GM12878 (cell line): ENCODE measurements at regions not wholly inside any gene's neighbourhood (a gene's known extent, or its start where the extent isn't known, plus 50 kb on each side); places are given as distances from the start of the nearest gene placed in this dataset.

Experiments used
- ATAC-seq: fragments of 200-7000 bp; cut with Tn5 transposase; 3 replicates; pipeline ENCODE4 v1.9.1; 2020; ENCODE audit warnings: mild to moderate bottlenecking, moderate library complexity
- BruUV-seq: library from RNA; stranded (reverse); fragments of 400-500 nt; replicated peaks from 2 replicates; lab custom pipeline; 2021; lab: Mats Ljungman, UMichigan
- CTCF ChIA-PET: fragments of 300-600 bp; sonication (Branson Sonifier 250); formaldehyde crosslinking; extraction: SDS; loops from one replicate; lab custom pipeline; 2021; ENCODE audit warnings: inconsistent platforms; lab: Yijun Ruan, JAX
- POLR2A ChIA-PET: fragments of 350-600 bp; formaldehyde crosslinking; extraction: SDS; loops from one replicate; lab custom pipeline; 2021; ENCODE audit warnings: inconsistent platforms; lab: Charles Lee
- RAD21 ChIA-PET: fragments of 300-600 bp; sonication (Branson Sonifier 250); formaldehyde crosslinking; loops from one replicate; lab custom pipeline; 2023; ENCODE audit warnings: antibody characterized with exemption; ENCODE audit not compliant: unreplicated experiment; lab: Charles Lee
- SMC1A ChIA-PET: fragments of 300-600 bp; sonication (Branson Sonifier 250); formaldehyde crosslinking; loops from one replicate; lab custom pipeline; 2023; ENCODE audit not compliant: unreplicated experiment, uncharacterized antibody; lab: Charles Lee
- DNase-seq: peaks from one replicate; pipeline ENCODE4 v3.0.0-alpha.2; 2011; ENCODE audit warnings: low read depth, low spot score
- FAIRE-seq: peaks from 3 replicates; lab custom pipeline; 2011; peaks lifted over from hg19 to GRCh38; lab: Jason Lieb, UNC
- H2AFZ ChIP-seq: 2 replicates; pipeline ENCODE4 v1.6.0; 2011; ENCODE audit warnings: low read depth, low read length, control low read depth; ENCODE audit not compliant: control insufficient read depth
- H3K27ac ChIP-seq: 2 replicates; pipeline ENCODE4 v1.5.1; 2011; ENCODE audit warnings: control low read depth; ENCODE audit not compliant: control insufficient read depth, insufficient read depth
- H3K27me3 ChIP-seq, 2 experiments: replicated peaks in 1 of 2; 2 replicates each; pipeline versions ENCODE4 v1.6.0 to v1.6.1; 2011; ENCODE audit warnings: low read length in 1 of 2; ENCODE audit not compliant: control insufficient read depth in 2 of 2, insufficient read depth in 2 of 2
- H3K36me3 ChIP-seq, 2 experiments: 2 replicates each; pipeline ENCODE4 v1.5.1; 2011; ENCODE audit warnings: low read length in 1 of 2; ENCODE audit not compliant: control insufficient read depth in 2 of 2, insufficient read depth in 2 of 2
- H3K4me1 ChIP-seq: 2 replicates; pipeline ENCODE4 v1.6.1; 2011; ENCODE audit warnings: mild to moderate bottlenecking, low read length, moderate library complexity, mixed read lengths; ENCODE audit not compliant: control insufficient read depth, insufficient read depth
- H3K4me2 ChIP-seq: 2 replicates; pipeline ENCODE4 v1.6.0; 2011; ENCODE audit warnings: control low read depth; ENCODE audit not compliant: control insufficient read depth, insufficient read depth
- H3K4me3 ChIP-seq: fragments of 200-600 bp; sonication (generic); 2 replicates; pipeline ENCODE4 v1.5.1; 2016
- H3K79me2 ChIP-seq: 2 replicates; pipeline ENCODE4 v1.6.0; 2011; ENCODE audit warnings: low read length; ENCODE audit not compliant: control insufficient read depth, insufficient read depth
- H3K9ac ChIP-seq: 2 replicates; pipeline ENCODE4 v1.8.0; 2011; ENCODE audit warnings: low read length, control low read depth, mixed read lengths; ENCODE audit not compliant: control insufficient read depth, insufficient read depth
- H3K9me3 ChIP-seq: replicated peaks from 3 replicates; pipeline ENCODE4 v1.5.1; 2011; ENCODE audit warnings: mild to moderate bottlenecking, low read length; ENCODE audit not compliant: control insufficient read depth, insufficient read depth
- H4K20me1 ChIP-seq: 2 replicates; pipeline ENCODE4 v1.6.0; 2011; ENCODE audit not compliant: control insufficient read depth, insufficient read depth
- CHD4 ChIP-seq: fragments of 200-600 bp; sonication (generic); IDR thresholded peaks from 2 replicates; pipeline ENCODE4 v1.6.1; 2016; ENCODE audit warnings: mild to moderate bottlenecking
- KAT2A ChIP-seq: conservative IDR thresholded peaks from 2 replicates; pipeline ENCODE4 v1.6.1; 2011; ENCODE audit warnings: low read depth, low read length; ENCODE audit not compliant: control insufficient read depth
- RFX5 ChIP-seq: IDR thresholded peaks from 2 replicates; pipeline ENCODE4 v1.6.1; 2011; ENCODE audit warnings: low read depth, low read length, improper control_type of control experiment
- SMARCA5 ChIP-seq: fragments of 450-650 bp; IDR thresholded peaks from 2 replicates; pipeline ENCODE4 v1.6.1; 2017; ENCODE audit warnings: mild to moderate bottlenecking
- TBL1XR1 ChIP-seq: IDR thresholded peaks from 2 replicates; pipeline ENCODE4 v1.6.1; 2012; ENCODE audit warnings: low read depth, low read length, improper control_type of control experiment
- WRNIP1 ChIP-seq: IDR thresholded peaks from 2 replicates; pipeline ENCODE4 v1.6.1; 2011; ENCODE audit warnings: low read depth, low read length, improper control_type of control experiment, borderline replicate concordance
- WGBS: methylation state at CpG from one replicate; pipeline ENCODE4 v1.1.6; 2016; ENCODE audit warnings: low lambda C conversion rate; ENCODE audit not compliant: insufficient replicate concordance, insufficient coverage; ENCODE audit errors: missing lambda C conversion rate; 5-methylcytosine and 5-hydroxymethylcytosine counted together
- in situ Hi-C: fragments of 300-500 bp; cut with MboI; formaldehyde crosslinking; loops from 9 replicates; pipeline ENCODE4 v1.14.3; 2018; ENCODE audit warnings: mixed read lengths
- intact Hi-C: fragments of 100-400 bp; cut with micrococcal nuclease; formaldehyde crosslinking; loops from one replicate; pipeline ENCODE4 v1.14.2; 2022; ENCODE audit not compliant: unreplicated experiment
- TF ChIP-seq, protein P1 (sequence below): fragments of 450-650 bp; IDR thresholded peaks from 2 replicates; pipeline ENCODE4 v1.6.1; 2017; ENCODE audit warnings: mild to moderate bottlenecking, moderate library complexity
- TF ChIP-seq, protein P2 (sequence below): fragments of 150-350 bp; IDR thresholded peaks from 2 replicates; pipeline ENCODE4 v1.6.1; 2014; ENCODE audit warnings: mild to moderate bottlenecking, low read depth, low read length

GRCh38 chrX:39672405-39672804 is 425.4 kb downstream of the BCOR start:
- ATAC-seq = no peak
- TF ChIP-seq SMARCA5 (no peak), RFX5 (no peak), TBL1XR1 (no peak)
- Histone ChIP-seq H3K4me2 (no peak overlapping the region), H3K9ac (no peak overlapping the region), H2AFZ (no peak overlapping the region), H3K27me3 (no peaks in the 10 kb centered on the region), H4K20me1 (no peaks in the 10 kb centered on the region), H3K79me2 (no peaks in the 10 kb centered on the region), H3K36me3 (no peaks in the 10 kb centered on the region), H3K4me1 (no peaks in the 10 kb centered on the region), H3K4me3 (no peak overlapping the region), H3K27ac (no peak overlapping the region), H3K9me3 (no peaks in the 10 kb centered on the region)
- in situ Hi-C loops (no loop called here), intact Hi-C loops (no loop called here)
- ChIA-PET CTCF (no interaction called here), RAD21 (no interaction called here), POLR2A (no interaction called here), SMC1A (no interaction called here)
- no TSS peak for BruUV-seq
- no peak for DNase-seq
- no peak for FAIRE-seq
- 16% methylated on average over 2 of the region's 2 CpGs for WGBS

DNA sequence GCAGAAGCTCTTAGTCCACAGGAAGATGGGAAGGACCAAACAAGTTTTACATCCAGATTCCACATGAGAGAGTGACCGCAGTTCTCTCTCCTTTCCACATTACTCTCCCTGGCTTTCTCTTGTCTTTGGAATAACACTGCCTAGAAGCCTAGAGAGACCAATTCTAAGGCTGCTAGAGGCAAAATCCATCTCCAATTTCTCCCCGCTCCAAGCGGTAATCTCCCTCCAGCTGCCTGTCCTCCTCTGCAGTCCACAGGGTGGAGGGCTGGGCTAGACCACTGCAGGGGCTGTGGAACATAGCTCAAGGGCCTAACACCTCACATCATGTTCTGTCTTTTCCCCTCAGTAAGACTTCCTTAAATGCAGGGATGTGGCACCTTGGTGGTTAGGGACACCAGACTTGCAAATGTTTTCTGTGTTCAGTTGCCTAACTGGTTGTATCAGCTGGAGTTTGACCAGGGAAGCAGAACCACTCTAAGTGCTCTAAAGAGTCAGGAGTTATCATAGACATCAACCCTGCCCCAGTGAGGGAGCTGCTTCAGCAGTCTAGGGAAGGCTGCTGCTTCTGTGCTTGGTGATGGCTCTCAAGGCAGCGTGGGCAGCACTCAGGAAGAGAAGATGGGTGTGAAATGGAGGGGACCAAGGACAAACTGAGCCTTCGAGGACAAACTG is 423.1 kb downstream of the BCOR start:
- no peak overlapping the region for H3K4me2 ChIP-seq
- no peak for ATAC-seq
- H3K27me3 ChIP-seq = no peaks in the 10 kb centered on the region
- intact Hi-C loops (no loop called here), in situ Hi-C loops (no loop called here)
- no peaks in the 10 kb centered on the region; the same call in 1 of the 3 replicates for H3K9me3 ChIP-seq
- DNase-seq = no peak
- no peak for FAIRE-seq
- POLR2A ChIA-PET = no interaction called here
- H3K4me1 ChIP-seq = no peaks in the 10 kb centered on the region
- no peaks in the 10 kb centered on the region for H3K79me2 ChIP-seq
- no peaks in the 10 kb centered on the region for H4K20me1 ChIP-seq
- H3K27ac ChIP-seq = no peak overlapping the region
- RAD21 ChIA-PET = no interaction called here
- H2AFZ ChIP-seq = no peak overlapping the region
- BruUV-seq = no TSS peak
- no peaks in the 10 kb centered on the region for H3K36me3 ChIP-seq
- SMC1A ChIA-PET = no interaction called here
- H3K4me3 ChIP-seq = no peak overlapping the region
- WGBS = 46% methylated on average over 5 of the region's 5 CpGs
- no peak overlapping the region for H3K9ac ChIP-seq
- CTCF ChIA-PET = interaction anchor here (1.4 kb wide), 1 partner anchor 53 kb away, joined by 3 read pairs; no protein-coding TSS in a partner anchor
- TF ChIP-seq CHD4 (no peak), WRNIP1 (no peak), KAT2A (no peak)
- TF ChIP-seq, protein P1, sequence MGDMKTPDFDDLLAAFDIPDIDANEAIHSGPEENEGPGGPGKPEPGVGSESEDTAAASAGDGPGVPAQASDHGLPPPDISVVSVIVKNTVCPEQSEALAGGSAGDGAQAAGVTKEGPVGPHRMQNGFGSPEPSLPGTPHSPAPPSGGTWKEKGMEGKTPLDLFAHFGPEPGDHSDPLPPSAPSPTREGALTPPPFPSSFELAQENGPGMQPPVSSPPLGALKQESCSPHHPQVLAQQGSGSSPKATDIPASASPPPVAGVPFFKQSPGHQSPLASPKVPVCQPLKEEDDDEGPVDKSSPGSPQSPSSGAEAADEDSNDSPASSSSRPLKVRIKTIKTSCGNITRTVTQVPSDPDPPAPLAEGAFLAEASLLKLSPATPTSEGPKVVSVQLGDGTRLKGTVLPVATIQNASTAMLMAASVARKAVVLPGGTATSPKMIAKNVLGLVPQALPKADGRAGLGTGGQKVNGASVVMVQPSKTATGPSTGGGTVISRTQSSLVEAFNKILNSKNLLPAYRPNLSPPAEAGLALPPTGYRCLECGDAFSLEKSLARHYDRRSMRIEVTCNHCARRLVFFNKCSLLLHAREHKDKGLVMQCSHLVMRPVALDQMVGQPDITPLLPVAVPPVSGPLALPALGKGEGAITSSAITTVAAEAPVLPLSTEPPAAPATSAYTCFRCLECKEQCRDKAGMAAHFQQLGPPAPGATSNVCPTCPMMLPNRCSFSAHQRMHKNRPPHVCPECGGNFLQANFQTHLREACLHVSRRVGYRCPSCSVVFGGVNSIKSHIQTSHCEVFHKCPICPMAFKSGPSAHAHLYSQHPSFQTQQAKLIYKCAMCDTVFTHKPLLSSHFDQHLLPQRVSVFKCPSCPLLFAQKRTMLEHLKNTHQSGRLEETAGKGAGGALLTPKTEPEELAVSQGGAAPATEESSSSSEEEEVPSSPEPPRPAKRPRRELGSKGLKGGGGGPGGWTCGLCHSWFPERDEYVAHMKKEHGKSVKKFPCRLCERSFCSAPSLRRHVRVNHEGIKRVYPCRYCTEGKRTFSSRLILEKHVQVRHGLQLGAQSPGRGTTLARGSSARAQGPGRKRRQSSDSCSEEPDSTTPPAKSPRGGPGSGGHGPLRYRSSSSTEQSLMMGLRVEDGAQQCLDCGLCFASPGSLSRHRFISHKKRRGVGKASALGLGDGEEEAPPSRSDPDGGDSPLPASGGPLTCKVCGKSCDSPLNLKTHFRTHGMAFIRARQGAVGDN = no peak
- TF ChIP-seq, protein P2, sequence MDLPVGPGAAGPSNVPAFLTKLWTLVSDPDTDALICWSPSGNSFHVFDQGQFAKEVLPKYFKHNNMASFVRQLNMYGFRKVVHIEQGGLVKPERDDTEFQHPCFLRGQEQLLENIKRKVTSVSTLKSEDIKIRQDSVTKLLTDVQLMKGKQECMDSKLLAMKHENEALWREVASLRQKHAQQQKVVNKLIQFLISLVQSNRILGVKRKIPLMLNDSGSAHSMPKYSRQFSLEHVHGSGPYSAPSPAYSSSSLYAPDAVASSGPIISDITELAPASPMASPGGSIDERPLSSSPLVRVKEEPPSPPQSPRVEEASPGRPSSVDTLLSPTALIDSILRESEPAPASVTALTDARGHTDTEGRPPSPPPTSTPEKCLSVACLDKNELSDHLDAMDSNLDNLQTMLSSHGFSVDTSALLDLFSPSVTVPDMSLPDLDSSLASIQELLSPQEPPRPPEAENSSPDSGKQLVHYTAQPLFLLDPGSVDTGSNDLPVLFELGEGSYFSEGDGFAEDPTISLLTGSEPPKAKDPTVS = no peak
